ENCODE measurements at regions not wholly inside any gene's neighbourhood (a gene's known extent, or its start where the extent isn't known, plus 50 kb on each side); places are given as distances from the start of the nearest gene placed in this dataset.
"Not testable (repeated sequence)": the region's sequence is repeated elsewhere in the genome, so short reads cannot be mapped to it uniquely, and the experiment has no call there.

GRCh38 chr2:226467221-226467620, 332.4 kb downstream of the IRS1 start:
- no peak for DNase-seq

- DNase-seq: peak; percentile 53
Observed at GRCh38 chr2:226466589-226466988, 333.0 kb downstream of the IRS1 start.

- peak; percentile 38 for DNase-seq
Observed at GRCh38 chr2:226466124-226466523, 333.5 kb downstream of the IRS1 start.

GRCh38 chr2:226464380-226464779, 335.2 kb downstream of the IRS1 start:
- no peak for DNase-seq

- DNase-seq: no peak
Observed at GRCh38 chr2:226463154-226463553, 336.5 kb downstream of the IRS1 start.

GRCh38 chr2:226461981-226462380, 337.6 kb downstream of the IRS1 start:
- no peak for DNase-seq

- not testable (repeated sequence) for DNase-seq
Observed at GRCh38 chr2:226456144-226456543, 343.5 kb downstream of the IRS1 start.

- DNase-seq: no peak
Observed at GRCh38 chr2:226452768-226453167, 346.9 kb downstream of the IRS1 start.

- DNase-seq: no peak
Observed at GRCh38 chr2:226451486-226451885, 348.1 kb downstream of the IRS1 start.

GRCh38 chr2:226450141-226450540, 349.5 kb downstream of the IRS1 start:
- no peak for DNase-seq

GRCh38 chr2:226447338-226448300, 352.0 kb downstream of the IRS1 start:
- DNase-seq: peak; percentile 6

GRCh38 chr2:226446406-226447001, 353.1 kb downstream of the IRS1 start:
- no peak for DNase-seq

- no peak for DNase-seq
Observed at GRCh38 chr2:226445216-226445861, 354.3 kb downstream of the IRS1 start.

GRCh38 chr2:226443112-226443511, 356.5 kb downstream of the IRS1 start:
- DNase-seq: no peak

GRCh38 chr2:226440127-226440918, 359.3 kb downstream of the IRS1 start:
- DNase-seq: no peak

GRCh38 chr2:226439337-226439736, 360.3 kb downstream of the IRS1 start:
- DNase-seq: no peak

GRCh38 chr2:226435146-226435545, 364.5 kb downstream of the IRS1 start:
- no peak for DNase-seq

GRCh38 chr2:226434702-226435101, 364.9 kb downstream of the IRS1 start:
- no peak for DNase-seq

- no peak for DNase-seq
Observed at GRCh38 chr2:226431288-226431948, 368.2 kb downstream of the IRS1 start.

GRCh38 chr2:226429476-226429875, 370.1 kb downstream of the IRS1 start:
- DNase-seq: no peak

- DNase-seq: no peak
Observed at GRCh38 chr2:226427538-226428307, 371.9 kb downstream of the IRS1 start.
